Uterus (tissue), 2 donors: ENCODE measurements at regions not wholly inside any gene's neighbourhood (a gene's known extent, or its start where the extent isn't known, plus 50 kb on each side); places are given as distances from the start of the nearest gene placed in this dataset.

Experiments used
- CTCF ChIP-seq, 4 experiments: fragments of 200-600 bp in 2 of 4; fragments of 450-650 bp in 2 of 4; sonication (generic) in 2 of 4; IDR thresholded peaks; one replicate each; pipeline ENCODE4 v1.5.1; 2016 to 2019; ENCODE audit warnings: antibody characterized with exemption in 4 of 4, mild to moderate bottlenecking in 2 of 4, moderate library complexity in 1 of 4
- POLR2A ChIP-seq, 2 donors: fragments of 450-650 bp; IDR thresholded peaks; one replicate each; pipeline ENCODE4 v1.6.1; 2016; ENCODE audit warnings: antibody characterized with exemption in 2 of 2, mild to moderate bottlenecking in 1 of 2, moderate library complexity in 1 of 2

DNA sequence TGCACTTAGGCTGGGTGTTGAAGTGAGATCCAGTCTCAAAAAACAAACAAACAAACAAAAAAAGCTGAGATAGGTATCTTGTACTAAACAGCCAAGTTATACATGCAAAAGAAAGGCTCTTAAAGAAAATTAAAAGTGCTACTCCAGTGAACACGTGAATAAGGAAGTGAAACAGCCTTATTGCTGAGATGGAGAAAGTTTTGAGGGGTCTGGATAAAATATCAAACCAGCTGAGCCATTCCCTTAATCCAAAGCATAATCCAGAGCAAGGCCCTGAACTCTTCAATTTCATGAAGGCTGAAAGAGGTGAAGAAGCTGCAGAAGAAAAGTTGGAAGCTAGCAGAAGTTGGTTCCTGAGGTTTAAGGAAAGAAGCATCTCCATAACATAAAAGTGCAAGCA is 360.5 kb upstream of the DAB1 start:
- TF ChIP-seq CTCF (IDR thresholded peaks at IDR 0.05) (no peak), POLR2A (IDR thresholded peaks at IDR 0.05) (no peak)
